GM12891 (cell line): ENCODE measurements at regions not wholly inside any gene's neighbourhood (a gene's known extent, or its start where the extent isn't known, plus 50 kb on each side); places are given as distances from the start of the nearest gene placed in this dataset.
"Not testable (repeated sequence)": the region's sequence is repeated elsewhere in the genome, so short reads cannot be mapped to it uniquely, and the experiment has no call there.

Experiments
- DNase-seq: peaks from one replicate; pipeline ENCODE4 v3.0.0; 2011; ENCODE audit warnings: low spot score; ENCODE audit not compliant: insufficient read length
- FAIRE-seq: peaks from 2 replicates; lab custom pipeline; 2011; peaks lifted over from hg19 to GRCh38; lab: Jason Lieb, UNC
- PAX5 ChIP-seq: IDR thresholded peaks from 2 replicates; pipeline ENCODE4 v1.6.1; 2011; ENCODE audit warnings: low read length, moderate library complexity, mild to moderate bottlenecking; ENCODE audit not compliant: insufficient read depth, severe bottlenecking
- POLR2A ChIP-seq: IDR thresholded peaks from 2 replicates; pipeline ENCODE4 v1.6.1; 2011; ENCODE audit warnings: low read depth, low read length, control low read depth
- POLR2AphosphoS5 ChIP-seq: IDR thresholded peaks from 2 replicates; pipeline ENCODE4 v1.6.1; 2011; ENCODE audit warnings: low read depth, low read length, control low read depth
- POU2F2 ChIP-seq: IDR thresholded peaks from 2 replicates; pipeline ENCODE4 v1.6.1; 2011; ENCODE audit warnings: low read depth, mild to moderate bottlenecking, control low read depth, low read length, moderate library complexity
- SPI1 ChIP-seq: IDR thresholded peaks from 2 replicates; pipeline ENCODE4 v1.6.1; 2011; ENCODE audit warnings: low read depth, low read length, control low read depth
- TAF1 ChIP-seq: IDR thresholded peaks from 2 replicates; pipeline ENCODE4 v1.6.1; 2011; ENCODE audit warnings: low read depth, low read length, control low read depth

- DNase-seq (no peak), FAIRE-seq (no peak)
- TF ChIP-seq POLR2AphosphoS5 (no peak), POU2F2 (no peak), PAX5 (no peak), POLR2A (no peak), SPI1 (no peak), TAF1 (no peak)
Observed at GRCh38 chr10:25869609-25870008, 64.4 kb upstream of the MYO3A start.

- FAIRE-seq, DNase-seq: not testable (repeated sequence)
Observed at GRCh38 chr10:25874402-25874801, 59.6 kb upstream of the MYO3A start.

GRCh38 chr10:25875556-25876165 lies 58.4 kb upstream of the MYO3A start:
- peak; percentile 78 for FAIRE-seq

GRCh38 chr10:25877296-25877695 lies 56.7 kb upstream of the MYO3A start:
- TF ChIP-seq SPI1, result no peak
- TF ChIP-seq TAF1, result no peak
- TF ChIP-seq POU2F2, result no peak
- no peak for TF ChIP-seq PAX5
- TF ChIP-seq POLR2AphosphoS5, result no peak
- TF ChIP-seq POLR2A, result no peak
- FAIRE-seq, result no peak
- DNase-seq, result no peak

More at GRCh38 chr10:25875556-25876165, 58.4 kb upstream of the MYO3A start:
- peak; percentile 32 for DNase-seq
- TF ChIP-seq PAX5, result no peak
- TF ChIP-seq SPI1, result no peak
- TF ChIP-seq POLR2A, result no peak
- TF ChIP-seq POU2F2, result no peak
- TF ChIP-seq POLR2AphosphoS5, result no peak
- no peak for TF ChIP-seq TAF1
